ENCODE measurements at regions not wholly inside any gene's neighbourhood (a gene's known extent, or its start where the extent isn't known, plus 50 kb on each side); places are given as distances from the start of the nearest gene placed in this dataset.

- no peak overlapping the region for H3K27ac Mint-ChIP-seq
- peaks cover 5% of the 10 kb centered on the region for H3K4me1 Mint-ChIP-seq (ENCODE audit: low read depth)
- no peak overlapping the region for H3K4me3 Mint-ChIP-seq
Observed at GRCh38 chr3:178072391-178073305, 463.6 kb upstream of the KCNMB2 start.

GRCh38 chr3:178073366-178073765 lies 462.9 kb upstream of the KCNMB2 start:
- Mint-ChIP-seq H3K4me1 (ENCODE audit: low read depth) (peaks cover 5% of the 10 kb centered on the region), H3K27me3 (no peaks in the 10 kb centered on the region), H3K36me3 (peaks cover 3% of the 10 kb centered on the region), H3K4me3 (no peak overlapping the region), H3K9me3 (ENCODE audit: low read depth) (no peaks in the 10 kb centered on the region), H3K27ac (no peak overlapping the region)

More at GRCh38 chr3:178072391-178073305, 463.6 kb upstream of the KCNMB2 start:
- Mint-ChIP-seq H3K27me3 (no peaks in the 10 kb centered on the region), H3K9me3 (ENCODE audit: low read depth) (no peaks in the 10 kb centered on the region), H3K36me3 (peaks cover 3% of the 10 kb centered on the region)

- H3K9me3 Mint-ChIP-seq (ENCODE audit: low read depth), result no peaks in the 10 kb centered on the region
- H3K36me3 Mint-ChIP-seq, result peaks cover 3% of the 10 kb centered on the region
- H3K27ac Mint-ChIP-seq, result no peak overlapping the region
- H3K27me3 Mint-ChIP-seq, result no peaks in the 10 kb centered on the region
- H3K4me3 Mint-ChIP-seq, result no peak overlapping the region
- H3K4me1 Mint-ChIP-seq (ENCODE audit: low read depth), result peaks cover 14% of the 10 kb centered on the region
Observed at GRCh38 chr3:178075344-178075743, 460.9 kb upstream of the KCNMB2 start.

GRCh38 chr3:178078953-178079352 lies 457.3 kb upstream of the KCNMB2 start:
- H3K4me3 Mint-ChIP-seq, result no peak overlapping the region
- H3K27me3 Mint-ChIP-seq, result no peaks in the 10 kb centered on the region
- H3K9me3 Mint-ChIP-seq (ENCODE audit: low read depth), result no peaks in the 10 kb centered on the region
- H3K27ac Mint-ChIP-seq, result no peak overlapping the region
- H3K36me3 Mint-ChIP-seq, result peaks cover 3% of the 10 kb centered on the region
- peaks cover 27% of the 10 kb centered on the region for H3K4me1 Mint-ChIP-seq (ENCODE audit: low read depth)

GRCh38 chr3:178079966-178080365 lies 456.3 kb upstream of the KCNMB2 start:
- H3K36me3 Mint-ChIP-seq, result peaks cover 3% of the 10 kb centered on the region
- peaks cover 37% of the 10 kb centered on the region for H3K4me1 Mint-ChIP-seq (ENCODE audit: low read depth)
- H3K4me3 Mint-ChIP-seq, result no peak overlapping the region
- no peaks in the 10 kb centered on the region for H3K27me3 Mint-ChIP-seq
- no peak overlapping the region for H3K27ac Mint-ChIP-seq
- H3K9me3 Mint-ChIP-seq (ENCODE audit: low read depth), result no peaks in the 10 kb centered on the region

- no peaks in the 10 kb centered on the region for H3K27me3 Mint-ChIP-seq
- peaks cover 47% of the 10 kb centered on the region for H3K4me1 Mint-ChIP-seq (ENCODE audit: low read depth)
- H3K9me3 Mint-ChIP-seq (ENCODE audit: low read depth), result no peaks in the 10 kb centered on the region
- no peak overlapping the region for H3K27ac Mint-ChIP-seq
- H3K4me3 Mint-ChIP-seq, result no peak overlapping the region
- no peaks in the 10 kb centered on the region for H3K36me3 Mint-ChIP-seq
Observed at GRCh38 chr3:178082326-178082906, 453.8 kb upstream of the KCNMB2 start.

- peak overlapping the region; percentile 46 for H3K4me3 Mint-ChIP-seq
- H3K36me3 Mint-ChIP-seq, result no peaks in the 10 kb centered on the region
- H3K9me3 Mint-ChIP-seq (ENCODE audit: low read depth), result no peaks in the 10 kb centered on the region
- no peaks in the 10 kb centered on the region for H3K27me3 Mint-ChIP-seq
- H3K4me1 Mint-ChIP-seq (ENCODE audit: low read depth), result peaks cover 46% of the 10 kb centered on the region
- no peak overlapping the region for H3K27ac Mint-ChIP-seq
Observed at GRCh38 chr3:178083906-178084866, 452.1 kb upstream of the KCNMB2 start.

GRCh38 chr3:178084938-178085816 lies 451.1 kb upstream of the KCNMB2 start:
- H3K36me3 Mint-ChIP-seq, result no peaks in the 10 kb centered on the region
- H3K9me3 Mint-ChIP-seq (ENCODE audit: low read depth), result peaks cover 6% of the 10 kb centered on the region
- no peaks in the 10 kb centered on the region for H3K27me3 Mint-ChIP-seq
- H3K4me3 Mint-ChIP-seq, result peak overlapping the region; percentile 46
- H3K4me1 Mint-ChIP-seq (ENCODE audit: low read depth), result peaks cover 39% of the 10 kb centered on the region
- no peak overlapping the region for H3K27ac Mint-ChIP-seq

- H3K36me3 Mint-ChIP-seq, result no peaks in the 10 kb centered on the region
- H3K4me3 Mint-ChIP-seq, result no peak overlapping the region
- peaks cover 33% of the 10 kb centered on the region for H3K4me1 Mint-ChIP-seq (ENCODE audit: low read depth)
- no peak overlapping the region for H3K27ac Mint-ChIP-seq
- peaks cover 6% of the 10 kb centered on the region for H3K9me3 Mint-ChIP-seq (ENCODE audit: low read depth)
- no peaks in the 10 kb centered on the region for H3K27me3 Mint-ChIP-seq
Observed at GRCh38 chr3:178085817-178086123, 450.5 kb upstream of the KCNMB2 start.

- no peak overlapping the region for H3K4me3 Mint-ChIP-seq
- no peaks in the 10 kb centered on the region for H3K27me3 Mint-ChIP-seq
- H3K27ac Mint-ChIP-seq, result no peak overlapping the region
- peaks cover 31% of the 10 kb centered on the region for H3K4me1 Mint-ChIP-seq (ENCODE audit: low read depth)
- peaks cover 1% of the 10 kb centered on the region for H3K36me3 Mint-ChIP-seq
- peaks cover 6% of the 10 kb centered on the region for H3K9me3 Mint-ChIP-seq (ENCODE audit: low read depth)
Observed at GRCh38 chr3:178086144-178086825, 450.0 kb upstream of the KCNMB2 start.

GRCh38 chr3:178087376-178087775 lies 448.9 kb upstream of the KCNMB2 start:
- Mint-ChIP-seq H3K9me3 (ENCODE audit: low read depth) (peaks cover 17% of the 10 kb centered on the region), H3K4me1 (ENCODE audit: low read depth) (peaks cover 31% of the 10 kb centered on the region), H3K27ac (no peak overlapping the region), H3K4me3 (no peak overlapping the region), H3K27me3 (no peaks in the 10 kb centered on the region), H3K36me3 (peaks cover 8% of the 10 kb centered on the region)

GRCh38 chr3:178088963-178089362 lies 447.3 kb upstream of the KCNMB2 start:
- Mint-ChIP-seq H3K4me3 (no peak overlapping the region), H3K27me3 (no peaks in the 10 kb centered on the region), H3K36me3 (peaks cover 13% of the 10 kb centered on the region), H3K4me1 (ENCODE audit: low read depth) (peaks cover 25% of the 10 kb centered on the region), H3K9me3 (ENCODE audit: low read depth) (peaks cover 27% of the 10 kb centered on the region), H3K27ac (no peak overlapping the region)

GRCh38 chr3:178090899-178091298 lies 445.3 kb upstream of the KCNMB2 start:
- H3K4me3 Mint-ChIP-seq, result no peak overlapping the region
- no peak overlapping the region for H3K27ac Mint-ChIP-seq
- H3K36me3 Mint-ChIP-seq, result peaks cover 20% of the 10 kb centered on the region
- no peaks in the 10 kb centered on the region for H3K27me3 Mint-ChIP-seq
- H3K4me1 Mint-ChIP-seq (ENCODE audit: low read depth), result peaks cover 5% of the 10 kb centered on the region
- peaks cover 43% of the 10 kb centered on the region for H3K9me3 Mint-ChIP-seq (ENCODE audit: low read depth)

GRCh38 chr3:178095522-178095921 lies 440.7 kb upstream of the KCNMB2 start:
- H3K27ac Mint-ChIP-seq, result no peak overlapping the region
- H3K27me3 Mint-ChIP-seq, result no peaks in the 10 kb centered on the region
- H3K9me3 Mint-ChIP-seq (ENCODE audit: low read depth), result peaks cover 38% of the 10 kb centered on the region
- no peaks in the 10 kb centered on the region for H3K4me1 Mint-ChIP-seq (ENCODE audit: low read depth)
- H3K36me3 Mint-ChIP-seq, result peaks cover 20% of the 10 kb centered on the region
- H3K4me3 Mint-ChIP-seq, result no peak overlapping the region

All from activated naive CD8-positive, alpha-beta T cell (primary cell).